Fibroblast of skin of right biceps (primary cell): ENCODE measurements at regions not wholly inside any gene's neighbourhood (a gene's known extent, or its start where the extent isn't known, plus 50 kb on each side); places are given as distances from the start of the nearest gene placed in this dataset.

ENCODE experiments used
- DNase-seq: peaks from one replicate; pipeline ENCODE4 v3.0.0-alpha.2; 2013

GRCh38 chr4:25580633-25581467, 74.8 kb upstream of the SLC34A2 start:
- DNase-seq: no peak

DNA sequence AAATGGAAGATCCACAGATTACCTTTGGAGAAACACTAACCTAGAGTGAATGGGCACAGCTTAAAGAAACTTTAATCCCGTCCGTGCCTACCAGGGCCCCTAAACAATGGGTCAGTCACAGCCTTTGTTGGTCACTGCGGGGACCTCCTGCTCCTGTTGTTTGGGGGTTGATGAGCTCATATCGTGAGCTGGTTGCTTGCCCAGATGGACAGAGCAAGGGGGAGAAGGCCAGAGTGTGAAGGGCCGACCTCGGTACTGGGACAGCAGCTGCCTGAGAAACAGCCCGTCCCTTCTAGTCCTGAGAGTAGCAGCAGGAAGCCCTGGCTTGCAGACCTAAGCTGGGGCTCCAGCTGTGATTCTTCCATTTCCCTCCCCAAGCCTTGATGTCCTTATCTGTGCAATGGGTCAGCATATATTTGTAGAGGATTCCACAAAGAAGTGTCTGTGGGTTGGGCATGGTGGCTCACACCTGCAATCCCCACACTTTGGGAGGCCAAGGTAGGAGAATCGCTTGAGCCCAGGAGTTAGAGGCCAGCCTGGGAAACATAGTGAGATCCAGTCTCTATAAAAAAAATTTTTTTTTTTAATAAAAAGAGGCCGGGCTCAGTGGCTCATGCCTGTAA, 69.6 kb upstream of the SLC34A2 start:
- no peak for DNase-seq

DNA sequence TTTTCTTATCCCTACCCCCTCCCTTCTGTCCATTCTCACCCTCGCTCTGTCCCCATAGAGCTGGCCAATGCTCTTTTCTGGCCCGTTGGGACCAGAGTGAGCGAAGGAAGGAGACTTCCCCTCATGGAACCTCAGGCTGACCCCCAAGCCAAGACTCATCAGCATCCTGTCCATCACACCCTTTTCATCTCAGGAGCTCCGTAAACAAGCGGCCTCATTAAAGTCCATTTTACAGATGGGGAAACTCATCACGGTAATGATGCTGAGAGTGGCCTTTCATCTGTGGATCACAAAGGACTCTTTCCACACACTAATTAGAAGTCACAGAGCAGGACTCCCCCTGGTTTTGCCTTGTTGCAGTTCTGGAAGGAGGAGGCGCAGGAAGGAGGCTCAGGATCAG, 67.4 kb upstream of the SLC34A2 start:
- DNase-seq: no peak

DNA sequence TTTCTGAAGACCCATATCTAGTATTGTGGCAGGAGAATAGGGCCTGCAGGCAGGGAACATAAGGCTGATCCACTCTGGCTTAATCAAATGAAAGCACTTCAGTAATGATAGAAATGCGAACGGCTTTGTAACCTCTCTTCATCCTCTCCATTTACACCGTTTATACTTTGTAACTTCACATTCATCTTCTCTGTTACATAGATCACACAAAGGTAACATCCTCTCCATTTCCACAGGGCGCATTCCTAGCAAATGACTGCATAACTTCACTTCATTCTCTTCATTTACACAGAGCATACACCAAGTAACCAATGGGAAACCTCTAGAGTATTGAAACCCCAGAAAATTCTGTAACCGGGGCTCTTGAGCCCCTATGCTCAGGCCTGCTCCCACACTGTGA, 65.5 kb upstream of the SLC34A2 start:
- DNase-seq: no peak

DNA sequence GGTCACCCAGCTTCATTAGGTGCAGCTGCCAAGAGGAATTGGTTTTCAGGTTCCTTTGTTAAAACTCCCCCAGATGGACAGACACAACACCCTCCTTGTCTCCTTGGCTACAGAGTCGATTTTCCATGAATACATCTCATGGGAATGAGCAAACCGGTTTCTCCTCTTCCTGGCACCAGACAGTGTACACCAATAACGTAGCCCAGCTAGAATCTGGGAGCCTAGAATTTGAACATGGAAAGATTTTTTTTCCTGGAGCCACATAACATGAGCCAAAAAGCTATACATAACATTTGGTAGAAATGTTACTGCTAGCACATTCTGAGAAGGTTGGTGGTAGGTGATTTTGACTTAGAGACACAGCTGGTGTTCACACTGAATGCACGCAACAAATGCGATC, 62.9 kb upstream of the SLC34A2 start:
- no peak for DNase-seq
